ENCODE measurements at regions not wholly inside any gene's neighbourhood (a gene's known extent, or its start where the extent isn't known, plus 50 kb on each side); places are given as distances from the start of the nearest gene placed in this dataset.
"Not testable (repeated sequence)": the region's sequence is repeated elsewhere in the genome, so short reads cannot be mapped to it uniquely, and the experiment has no call there.

DNA sequence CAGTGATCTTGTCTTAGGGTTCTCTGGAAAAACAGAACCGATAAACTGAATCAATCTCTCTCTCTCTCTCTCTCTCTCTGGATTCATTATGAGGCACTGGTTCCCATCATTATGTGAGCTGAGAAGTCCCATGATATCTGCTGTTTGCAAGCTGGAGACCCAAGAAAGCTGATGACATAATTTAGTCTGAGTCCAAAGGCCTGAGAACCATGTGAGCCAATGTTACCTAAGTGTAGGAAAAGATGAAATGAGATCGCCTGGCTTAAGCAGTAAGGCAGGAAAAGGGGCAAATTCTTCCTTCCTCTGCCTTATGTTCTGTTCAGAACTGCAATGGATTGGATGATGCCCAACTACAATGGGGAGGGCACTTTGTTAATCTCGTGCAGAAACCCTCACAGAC is 207.4 kb downstream of the RBM46 start:
- Mint-ChIP-seq H3K36me3 (ENCODE audit: low read depth) (no peaks in the 10 kb centered on the region), H3K4me3 (no peak overlapping the region), H3K4me1 (no peaks in the 10 kb centered on the region), H3K27ac (ENCODE audit: unreplicated experiment) (no peak overlapping the region), H3K9me3 (no peaks in the 10 kb centered on the region), H3K27me3 (ENCODE audit: low read depth) (no peaks in the 10 kb centered on the region)
- no peak for DNase-seq (ENCODE audit: low read depth, low spot score)
- TF ChIP-seq, protein P1, sequence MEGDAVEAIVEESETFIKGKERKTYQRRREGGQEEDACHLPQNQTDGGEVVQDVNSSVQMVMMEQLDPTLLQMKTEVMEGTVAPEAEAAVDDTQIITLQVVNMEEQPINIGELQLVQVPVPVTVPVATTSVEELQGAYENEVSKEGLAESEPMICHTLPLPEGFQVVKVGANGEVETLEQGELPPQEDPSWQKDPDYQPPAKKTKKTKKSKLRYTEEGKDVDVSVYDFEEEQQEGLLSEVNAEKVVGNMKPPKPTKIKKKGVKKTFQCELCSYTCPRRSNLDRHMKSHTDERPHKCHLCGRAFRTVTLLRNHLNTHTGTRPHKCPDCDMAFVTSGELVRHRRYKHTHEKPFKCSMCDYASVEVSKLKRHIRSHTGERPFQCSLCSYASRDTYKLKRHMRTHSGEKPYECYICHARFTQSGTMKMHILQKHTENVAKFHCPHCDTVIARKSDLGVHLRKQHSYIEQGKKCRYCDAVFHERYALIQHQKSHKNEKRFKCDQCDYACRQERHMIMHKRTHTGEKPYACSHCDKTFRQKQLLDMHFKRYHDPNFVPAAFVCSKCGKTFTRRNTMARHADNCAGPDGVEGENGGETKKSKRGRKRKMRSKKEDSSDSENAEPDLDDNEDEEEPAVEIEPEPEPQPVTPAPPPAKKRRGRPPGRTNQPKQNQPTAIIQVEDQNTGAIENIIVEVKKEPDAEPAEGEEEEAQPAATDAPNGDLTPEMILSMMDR (conservative IDR thresholded peaks at IDR 0.05): no peak

DNA sequence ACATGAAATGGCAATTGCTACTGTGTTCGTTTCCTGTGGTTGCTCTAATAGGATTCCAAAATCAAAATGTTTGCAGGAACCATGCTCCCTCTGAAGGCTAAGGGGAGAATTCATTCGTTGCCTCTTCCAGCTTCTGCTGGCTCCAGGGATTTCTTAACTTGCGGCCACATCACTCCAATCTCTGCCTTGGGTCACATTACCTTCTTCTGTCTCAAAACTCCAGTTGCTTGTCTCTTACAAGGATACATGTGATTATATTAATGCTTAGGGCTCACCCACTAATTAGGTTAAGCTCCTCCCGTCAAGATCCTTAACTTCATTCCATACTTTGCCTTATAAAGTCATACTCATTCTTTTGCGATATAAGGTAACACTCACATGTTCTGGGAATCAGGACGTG is 208.4 kb downstream of the RBM46 start:
- no peak overlapping the region for H3K27ac Mint-ChIP-seq (ENCODE audit: unreplicated experiment)
- no peak for DNase-seq (ENCODE audit: low read depth, low spot score)
- H3K36me3 Mint-ChIP-seq (ENCODE audit: low read depth): no peaks in the 10 kb centered on the region
- H3K9me3 Mint-ChIP-seq: no peaks in the 10 kb centered on the region
- no peaks in the 10 kb centered on the region for H3K4me1 Mint-ChIP-seq
- no peak overlapping the region for H3K4me3 Mint-ChIP-seq
- TF ChIP-seq, protein P1 (conservative IDR thresholded peaks at IDR 0.05): no peak
- no peaks in the 10 kb centered on the region for H3K27me3 Mint-ChIP-seq (ENCODE audit: low read depth)

DNA sequence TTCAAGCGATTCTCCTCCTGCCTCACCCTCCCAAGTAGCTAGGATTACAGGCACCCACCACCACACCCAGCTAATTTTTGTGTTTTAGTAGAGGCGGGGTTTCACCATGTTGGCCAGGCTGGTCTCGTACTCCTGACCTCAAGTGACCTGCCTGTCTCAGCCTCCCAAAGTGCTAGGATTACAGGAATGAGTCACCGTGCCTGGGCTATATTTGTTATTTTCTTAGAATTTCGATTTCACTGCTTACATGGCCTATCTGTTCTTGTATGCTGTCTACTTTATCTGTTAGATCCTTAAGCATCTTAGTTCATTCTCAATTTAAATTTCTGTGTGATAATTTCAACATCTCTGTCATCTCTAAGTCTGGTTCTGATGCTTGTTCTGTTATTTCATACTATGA is 210.6 kb upstream of the NPY2R start:
- H3K4me1 Mint-ChIP-seq; H3K36me3 Mint-ChIP-seq (ENCODE audit: low read depth): not testable (repeated sequence)

DNA sequence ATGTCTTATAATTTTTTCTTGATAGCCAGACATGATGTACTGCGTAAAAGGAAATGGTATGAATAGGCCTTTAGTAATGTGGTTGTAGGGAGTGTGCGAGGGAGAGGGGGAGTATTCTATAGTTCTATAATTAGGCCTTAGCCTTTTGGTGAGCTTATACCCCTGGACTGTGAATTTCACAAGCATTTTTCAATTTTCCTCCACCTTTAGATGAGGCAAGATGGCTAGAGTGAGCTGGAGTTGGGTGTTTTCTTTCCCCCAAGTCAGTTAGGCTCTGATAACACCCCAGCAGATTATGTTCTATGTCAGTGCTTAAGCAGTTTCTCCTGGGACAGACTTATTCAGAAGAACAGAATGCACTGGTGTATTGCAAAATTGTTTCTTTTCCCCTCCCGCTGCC is 210.2 kb upstream of the NPY2R start:
- H3K27me3 Mint-ChIP-seq (ENCODE audit: low read depth): no peaks in the 10 kb centered on the region
- H3K4me1 Mint-ChIP-seq: no peaks in the 10 kb centered on the region
- peaks cover 3% of the 10 kb centered on the region for H3K9me3 Mint-ChIP-seq
- no peaks in the 10 kb centered on the region for H3K36me3 Mint-ChIP-seq (ENCODE audit: low read depth)
- DNase-seq (ENCODE audit: low read depth, low spot score): no peak
- no peak overlapping the region for H3K4me3 Mint-ChIP-seq
- H3K27ac Mint-ChIP-seq (ENCODE audit: unreplicated experiment): no peak overlapping the region
- TF ChIP-seq, protein P1 (conservative IDR thresholded peaks at IDR 0.05): no peak

More for the DNA sequence above, 210.6 kb upstream of the NPY2R start:
- H3K4me3 Mint-ChIP-seq; H3K27ac Mint-ChIP-seq (ENCODE audit: unreplicated experiment); H3K9me3 Mint-ChIP-seq; DNase-seq (ENCODE audit: low read depth, low spot score); H3K27me3 Mint-ChIP-seq (ENCODE audit: low read depth): not testable (repeated sequence)

DNA sequence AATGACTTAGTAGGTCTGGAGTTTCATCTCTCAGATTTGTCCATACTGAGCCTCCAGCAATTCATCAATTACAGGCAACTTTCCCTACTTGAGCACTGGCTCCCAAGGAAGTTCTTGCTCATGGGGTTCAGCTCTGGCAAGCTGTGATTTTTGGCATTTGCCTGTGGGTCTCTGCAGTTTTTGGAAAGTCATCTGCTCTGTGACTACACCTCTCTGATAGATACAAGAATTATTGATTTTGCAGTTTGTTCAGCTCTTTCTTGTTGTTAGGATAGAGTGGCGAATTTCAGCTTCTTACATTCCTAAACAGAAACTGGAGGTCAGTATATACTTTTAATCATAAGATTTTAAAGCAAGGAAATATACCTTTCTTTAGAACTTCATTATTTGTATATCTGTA is 209.7 kb upstream of the NPY2R start:
- DNase-seq (ENCODE audit: low read depth, low spot score): no peak
- H3K9me3 Mint-ChIP-seq: peaks cover 3% of the 10 kb centered on the region
- no peak overlapping the region for H3K4me3 Mint-ChIP-seq
- no peaks in the 10 kb centered on the region for H3K4me1 Mint-ChIP-seq
- no peaks in the 10 kb centered on the region for H3K27me3 Mint-ChIP-seq (ENCODE audit: low read depth)
- H3K36me3 Mint-ChIP-seq (ENCODE audit: low read depth): no peaks in the 10 kb centered on the region
- no peak overlapping the region for H3K27ac Mint-ChIP-seq (ENCODE audit: unreplicated experiment)
- TF ChIP-seq, protein P1 (conservative IDR thresholded peaks at IDR 0.05): no peak

DNA sequence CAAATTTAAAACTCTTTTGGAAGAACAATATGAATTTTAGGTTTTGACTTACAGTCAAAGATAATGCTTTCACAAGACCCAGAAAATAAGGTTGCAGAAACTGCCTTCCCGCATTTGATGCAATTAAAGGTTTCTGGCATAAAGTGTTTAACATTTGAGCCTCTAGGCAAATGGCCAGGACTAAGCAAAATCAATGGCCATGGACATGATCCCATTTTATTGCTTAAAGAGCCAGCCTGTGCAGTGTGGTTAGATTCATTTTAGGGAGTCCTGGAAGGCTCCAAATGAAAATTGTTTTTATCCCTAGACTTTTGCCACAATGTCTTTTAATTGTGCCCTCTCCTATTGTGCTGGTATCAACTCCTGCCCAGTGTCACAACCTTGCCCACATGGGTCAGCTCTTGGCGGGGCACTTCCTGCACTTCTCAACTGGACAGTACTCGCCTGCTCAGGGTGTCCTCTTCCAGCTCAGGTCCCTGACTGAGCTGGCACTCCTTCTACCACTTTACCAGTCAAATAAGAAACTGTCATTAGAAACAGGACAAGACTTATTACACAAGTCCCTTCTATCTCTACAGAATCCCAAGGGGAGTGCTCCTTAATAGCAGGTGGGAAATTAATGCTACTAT is 208.4 kb upstream of the NPY2R start:
- TF ChIP-seq, protein P1 (conservative IDR thresholded peaks at IDR 0.05): no peak

More for the DNA sequence above, 208.4 kb upstream of the NPY2R start:
- H3K4me3 Mint-ChIP-seq: no peak overlapping the region
- H3K4me1 Mint-ChIP-seq: no peaks in the 10 kb centered on the region
- no peaks in the 10 kb centered on the region for H3K36me3 Mint-ChIP-seq (ENCODE audit: low read depth)
- DNase-seq (ENCODE audit: low read depth, low spot score): no peak
- peaks cover 3% of the 10 kb centered on the region for H3K9me3 Mint-ChIP-seq
- H3K27ac Mint-ChIP-seq (ENCODE audit: unreplicated experiment): no peak overlapping the region
- H3K27me3 Mint-ChIP-seq (ENCODE audit: low read depth): peaks cover 2% of the 10 kb centered on the region
